Astrocyte (in vitro differentiated cells and primary cell): ENCODE measurements at regions not wholly inside any gene's neighbourhood (a gene's known extent, or its start where the extent isn't known, plus 50 kb on each side); places are given as distances from the start of the nearest gene placed in this dataset.

Experiments
- CTCF ChIP-seq: IDR thresholded peaks from 2 replicates; pipeline ENCODE4 v1.5.1; 2011; ENCODE audit warnings: low read depth, mild to moderate bottlenecking, inconsistent platforms, low read length, moderate library complexity; ENCODE audit not compliant: insufficient read depth
- EZH2 ChIP-seq: IDR thresholded peaks from 2 replicates; pipeline ENCODE4 v1.6.1; 2012; ENCODE audit warnings: mild to moderate bottlenecking, low read length, inconsistent platforms; ENCODE audit not compliant: insufficient read depth

GRCh38 chr7:89554209-89554608, 600.1 kb upstream of the STEAP1 start:
- TF ChIP-seq CTCF, result no peak
- TF ChIP-seq EZH2, result no peak
